ENCODE measurements at regions not wholly inside any gene's neighbourhood (a gene's known extent, or its start where the extent isn't known, plus 50 kb on each side); places are given as distances from the start of the nearest gene placed in this dataset.

GRCh38 chr6:115411756-115412155 is 648.9 kb downstream of the FRK start:
- TF ChIP-seq POLR2AphosphoS5 (IDR thresholded peaks at IDR 0.05; ENCODE audit: insufficient read depth, low read depth, low read length) (no peak), CTCF (IDR thresholded peaks at IDR 0.05; ENCODE audit: extremely low read depth in 1 of 2, insufficient read depth in 1 of 2, low read depth in 1 of 2, low read length in 2 of 2) (no peak), GATA2 (IDR thresholded peaks at IDR 0.05; ENCODE audit: insufficient read depth, insufficient read length, low read depth, low read length) (no peak)
